Endothelial cell of umbilical vein (primary cell): ENCODE measurements at regions not wholly inside any gene's neighbourhood (a gene's known extent, or its start where the extent isn't known, plus 50 kb on each side); places are given as distances from the start of the nearest gene placed in this dataset.

Source experiments
- BruUV-seq: library from RNA; stranded (reverse); fragments of 400-500 nt; replicated peaks from 2 replicates; lab custom pipeline; 2021; lab: Mats Ljungman, UMichigan
- CTCF ChIA-PET: fragments of 300-600, 350-600 bp; sonication (Branson Sonifier 250); formaldehyde crosslinking; loops from one replicate; lab custom pipeline; 2021; ENCODE audit warnings: antibody characterized with exemption, inconsistent platforms; lab: Charles Lee
- POLR2A ChIA-PET: fragments of 300-600, 350-600 bp; sonication (Branson Sonifier 250); formaldehyde crosslinking; loops from one replicate; lab custom pipeline; 2021; ENCODE audit warnings: antibody characterized with exemption, inconsistent platforms; lab: Charles Lee
- DNase-seq: peaks from one replicate; pipeline ENCODE4 v3.0.0-alpha.2; 2011; ENCODE audit warnings: low read depth, low spot score
- FAIRE-seq: peaks from 2 replicates; lab custom pipeline; 2011; peaks lifted over from hg19 to GRCh38; lab: Jason Lieb, UNC
- H2AFZ ChIP-seq: 2 replicates; pipeline ENCODE4 v1.6.0; 2012; ENCODE audit warnings: low read depth, low read length, control low read depth, inconsistent platforms
- H3K27ac ChIP-seq: 2 replicates; pipeline ENCODE4 v1.5.1; 2011; ENCODE audit warnings: low read depth, mild to moderate bottlenecking, control low read depth, low read length, moderate library complexity; ENCODE audit not compliant: insufficient read depth
- H3K27me3 ChIP-seq, 2 experiments: 2 replicates each; pipeline versions ENCODE4 v1.6.0 to v1.6.1; 2011; ENCODE audit warnings: low read length in 2 of 2, mixed read lengths in 1 of 2; ENCODE audit not compliant: control insufficient read depth in 2 of 2, insufficient read depth in 2 of 2
- H3K36me3 ChIP-seq, 2 experiments: 2 replicates in 1 of 2; 3 replicates in 1 of 2; pipeline ENCODE4 v1.5.1; 2011; ENCODE audit warnings: low read length in 2 of 2, mild to moderate bottlenecking in 1 of 2, moderate library complexity in 1 of 2; ENCODE audit not compliant: control insufficient read depth in 2 of 2, insufficient read depth in 2 of 2; ENCODE audit errors: extremely low read depth in 1 of 2
- H3K4me1 ChIP-seq: 3 replicates; pipeline ENCODE4 v1.5.1; 2011; ENCODE audit warnings: mild to moderate bottlenecking, low read length; ENCODE audit not compliant: control insufficient read depth, insufficient read depth; ENCODE audit errors: extremely low read depth
- H3K4me2 ChIP-seq: 2 replicates; pipeline ENCODE4 v1.6.1; 2011; ENCODE audit warnings: low read length, control low read depth, mixed read lengths; ENCODE audit not compliant: insufficient read depth
- H3K4me3 ChIP-seq, 3 experiments: fragments of 200-600 bp in 1 of 3; sonication (generic), shearing (Covaris generic) in 1 of 3; replicated peaks in 1 of 3; 2 replicates each; pipeline ENCODE4 v1.5.1; 2011 to 2016; ENCODE audit warnings: control low read depth in 3 of 3, low read length in 3 of 3, mild to moderate bottlenecking in 2 of 3, inconsistent platforms in 1 of 3, low read depth in 1 of 3, moderate library complexity in 1 of 3; ENCODE audit not compliant: insufficient read depth in 1 of 3
- H3K79me2 ChIP-seq: 2 replicates; pipeline ENCODE4 v1.6.0; 2012; ENCODE audit warnings: low read length, inconsistent platforms; ENCODE audit not compliant: control insufficient read depth, insufficient read depth
- H3K9ac ChIP-seq: replicated peaks from 2 replicates; pipeline ENCODE3; 2011; ENCODE audit warnings: low read length, control low read depth; ENCODE audit not compliant: insufficient read depth; ENCODE audit errors: extremely low read depth
- H3K9me1 ChIP-seq: replicated peaks from 3 replicates; pipeline ENCODE4 v1.6.0; 2011; ENCODE audit warnings: mild to moderate bottlenecking, low read length; ENCODE audit not compliant: control insufficient read depth, insufficient read depth; ENCODE audit errors: extremely low read depth
- H3K9me3 ChIP-seq: replicated peaks from 2 replicates; pipeline ENCODE4 v1.5.1; 2012; ENCODE audit warnings: low read length, inconsistent platforms; ENCODE audit not compliant: control insufficient read depth, insufficient read depth
- H4K20me1 ChIP-seq: replicated peaks from 2 replicates; pipeline ENCODE3; 2011; ENCODE audit warnings: mild to moderate bottlenecking, low read length; ENCODE audit not compliant: control insufficient read depth, insufficient read depth; ENCODE audit errors: extremely low read depth
- EZH2 ChIP-seq: IDR thresholded peaks from 2 replicates; pipeline ENCODE4 v1.6.1; 2012; ENCODE audit warnings: borderline replicate concordance, low read depth, mild to moderate bottlenecking, moderate library complexity, low read length, inconsistent platforms; ENCODE audit not compliant: severe bottlenecking
- FOS ChIP-seq: IDR thresholded peaks from 2 replicates; pipeline ENCODE4 v1.6.1; 2011; ENCODE audit warnings: mild to moderate bottlenecking, low read length, moderate library complexity, borderline replicate concordance; ENCODE audit not compliant: insufficient read depth
- GATA2 ChIP-seq: IDR thresholded peaks from 2 replicates; pipeline ENCODE4 v1.7.0; 2011; ENCODE audit warnings: low read depth, mild to moderate bottlenecking, moderate library complexity, mixed read lengths, low read length; ENCODE audit not compliant: insufficient read length, insufficient read depth
- JUN ChIP-seq: IDR thresholded peaks from 2 replicates; pipeline ENCODE4 v1.6.1; 2011; ENCODE audit warnings: borderline replicate concordance, low read depth; ENCODE audit not compliant: insufficient read length, insufficient read depth
- MAX ChIP-seq: IDR thresholded peaks from 2 replicates; pipeline ENCODE4 v1.6.1; 2011; ENCODE audit not compliant: insufficient read depth, insufficient read length
- MYC ChIP-seq: IDR thresholded peaks from one replicate; pipeline ENCODE4 v1.6.1; 2011; ENCODE audit warnings: mild to moderate bottlenecking, low read depth, low read length
- POLR2A ChIP-seq: IDR thresholded peaks from 2 replicates; pipeline ENCODE4 v1.6.1; 2012; ENCODE audit warnings: low read depth, mild to moderate bottlenecking, control low read depth, low read length
- POLR2AphosphoS5 ChIP-seq: IDR thresholded peaks from 2 replicates; pipeline ENCODE4 v1.6.1; 2012; ENCODE audit warnings: low read depth, mild to moderate bottlenecking, control low read depth, low read length, moderate library complexity; ENCODE audit not compliant: insufficient read depth
- dilution Hi-C: fragments of 300-500 bp; cut with MboI; formaldehyde crosslinking; loops from one replicate; pipeline ENCODE4 v1.15.0; 2019; ENCODE audit warnings: low sequenced_read_pairs; ENCODE audit not compliant: extremely low pct_ligation_motif_present
- intact Hi-C: fragments of 100-400 bp; cut with micrococcal nuclease; formaldehyde crosslinking; loops from one replicate; pipeline ENCODE4 v1.10.0; 2022
- TF ChIP-seq, protein P1 (sequence below), 2 donors: IDR thresholded peaks; 1 replicate in 1 of 2; 2 replicates in 1 of 2; pipeline ENCODE4 v1.5.1; 2011; ENCODE audit warnings: low read length in 2 of 2, mild to moderate bottlenecking in 2 of 2, moderate library complexity in 2 of 2, control low read depth in 1 of 2, inconsistent platforms in 1 of 2, low read depth in 1 of 2; ENCODE audit not compliant: insufficient read depth in 1 of 2; ENCODE audit errors: extremely low read depth in 1 of 2

DNA sequence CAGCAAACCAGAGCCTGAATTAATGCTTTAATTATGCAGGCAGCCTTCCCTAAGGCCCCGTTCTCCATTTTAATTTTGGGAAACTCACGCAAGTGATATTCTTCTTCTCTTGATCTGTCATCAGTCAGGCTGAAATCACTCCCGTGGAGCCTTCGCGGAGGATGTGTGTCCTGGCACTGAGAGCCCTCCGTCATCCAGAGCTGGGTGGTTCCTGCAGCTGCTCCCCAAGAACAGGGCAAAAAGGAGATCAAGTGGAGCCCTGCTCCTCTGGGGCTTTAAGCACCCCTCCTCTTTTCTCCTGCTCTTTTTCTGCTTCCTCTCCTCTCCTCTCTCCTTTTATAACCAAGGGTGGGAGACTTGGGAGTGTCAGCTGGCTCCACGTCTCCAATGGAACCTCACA lies 133.2 kb upstream of the CACNA1E start:
- ChIA-PET CTCF (interaction anchor here (2.2 kb wide), 1 partner anchor 160 kb away, joined by 5 read pairs; no protein-coding TSS in a partner anchor), POLR2A (no interaction called here)
- dilution Hi-C loops (no loop called here), intact Hi-C loops (no loop called here)
- H2AFZ ChIP-seq: no peak overlapping the region
- FAIRE-seq: no peak
- H3K9me1 ChIP-seq: no peaks in the 10 kb centered on the region
- no peak overlapping the region for H3K4me2 ChIP-seq
- no peak for DNase-seq
- H3K4me1 ChIP-seq: no peaks in the 10 kb centered on the region
- H4K20me1 ChIP-seq: no peaks in the 10 kb centered on the region
- no peak for TF ChIP-seq EZH2
- TF ChIP-seq MAX: no peak
- TF ChIP-seq POLR2AphosphoS5: no peak
- TF ChIP-seq MYC: no peak
- TF ChIP-seq, protein P1, sequence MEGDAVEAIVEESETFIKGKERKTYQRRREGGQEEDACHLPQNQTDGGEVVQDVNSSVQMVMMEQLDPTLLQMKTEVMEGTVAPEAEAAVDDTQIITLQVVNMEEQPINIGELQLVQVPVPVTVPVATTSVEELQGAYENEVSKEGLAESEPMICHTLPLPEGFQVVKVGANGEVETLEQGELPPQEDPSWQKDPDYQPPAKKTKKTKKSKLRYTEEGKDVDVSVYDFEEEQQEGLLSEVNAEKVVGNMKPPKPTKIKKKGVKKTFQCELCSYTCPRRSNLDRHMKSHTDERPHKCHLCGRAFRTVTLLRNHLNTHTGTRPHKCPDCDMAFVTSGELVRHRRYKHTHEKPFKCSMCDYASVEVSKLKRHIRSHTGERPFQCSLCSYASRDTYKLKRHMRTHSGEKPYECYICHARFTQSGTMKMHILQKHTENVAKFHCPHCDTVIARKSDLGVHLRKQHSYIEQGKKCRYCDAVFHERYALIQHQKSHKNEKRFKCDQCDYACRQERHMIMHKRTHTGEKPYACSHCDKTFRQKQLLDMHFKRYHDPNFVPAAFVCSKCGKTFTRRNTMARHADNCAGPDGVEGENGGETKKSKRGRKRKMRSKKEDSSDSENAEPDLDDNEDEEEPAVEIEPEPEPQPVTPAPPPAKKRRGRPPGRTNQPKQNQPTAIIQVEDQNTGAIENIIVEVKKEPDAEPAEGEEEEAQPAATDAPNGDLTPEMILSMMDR (IDR thresholded peaks at IDR 0.05; ENCODE audit: extremely low read depth in 1 of 2, insufficient read depth in 1 of 2, low read depth in 1 of 2, low read length in 2 of 2): no peak
- no peak for TF ChIP-seq FOS
- no peak for TF ChIP-seq GATA2
- no peak for TF ChIP-seq POLR2A
- TF ChIP-seq JUN: no peak
- no peaks in the 10 kb centered on the region for H3K36me3 ChIP-seq
- H3K4me3 ChIP-seq: no peak overlapping the region
- BruUV-seq: no TSS peak
- H3K27me3 ChIP-seq: no peaks in the 10 kb centered on the region
- H3K9ac ChIP-seq: no peak overlapping the region
- no peaks in the 10 kb centered on the region for H3K79me2 ChIP-seq
- H3K9me3 ChIP-seq: no peaks in the 10 kb centered on the region
- H3K27ac ChIP-seq: no peak overlapping the region
